ENCODE measurements at regions not wholly inside any gene's neighbourhood (a gene's known extent, or its start where the extent isn't known, plus 50 kb on each side); places are given as distances from the start of the nearest gene placed in this dataset.

DNA sequence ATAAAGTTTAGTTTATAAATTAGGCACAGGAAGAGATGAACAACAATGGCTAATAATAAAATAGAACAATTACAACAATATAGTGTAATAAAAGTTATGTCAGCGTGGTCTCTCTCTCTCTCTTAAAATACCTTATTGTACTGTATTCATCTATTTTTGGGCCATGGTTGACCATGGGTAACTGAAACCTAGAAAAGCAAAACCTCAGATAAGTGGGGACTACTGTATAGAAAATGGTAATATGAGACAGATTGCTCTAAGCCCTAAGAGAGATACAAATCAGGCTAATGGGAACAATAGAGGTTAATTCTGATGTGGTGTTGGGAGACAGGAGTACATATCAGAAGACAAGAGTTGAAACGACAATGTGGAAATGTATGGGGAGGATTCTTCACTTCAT is 86.2 kb downstream of the ZNF365 start:
- TF ChIP-seq, protein P1, sequence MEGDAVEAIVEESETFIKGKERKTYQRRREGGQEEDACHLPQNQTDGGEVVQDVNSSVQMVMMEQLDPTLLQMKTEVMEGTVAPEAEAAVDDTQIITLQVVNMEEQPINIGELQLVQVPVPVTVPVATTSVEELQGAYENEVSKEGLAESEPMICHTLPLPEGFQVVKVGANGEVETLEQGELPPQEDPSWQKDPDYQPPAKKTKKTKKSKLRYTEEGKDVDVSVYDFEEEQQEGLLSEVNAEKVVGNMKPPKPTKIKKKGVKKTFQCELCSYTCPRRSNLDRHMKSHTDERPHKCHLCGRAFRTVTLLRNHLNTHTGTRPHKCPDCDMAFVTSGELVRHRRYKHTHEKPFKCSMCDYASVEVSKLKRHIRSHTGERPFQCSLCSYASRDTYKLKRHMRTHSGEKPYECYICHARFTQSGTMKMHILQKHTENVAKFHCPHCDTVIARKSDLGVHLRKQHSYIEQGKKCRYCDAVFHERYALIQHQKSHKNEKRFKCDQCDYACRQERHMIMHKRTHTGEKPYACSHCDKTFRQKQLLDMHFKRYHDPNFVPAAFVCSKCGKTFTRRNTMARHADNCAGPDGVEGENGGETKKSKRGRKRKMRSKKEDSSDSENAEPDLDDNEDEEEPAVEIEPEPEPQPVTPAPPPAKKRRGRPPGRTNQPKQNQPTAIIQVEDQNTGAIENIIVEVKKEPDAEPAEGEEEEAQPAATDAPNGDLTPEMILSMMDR (IDR thresholded peaks at IDR 0.05) = no peak
- TF ChIP-seq POLR2A (IDR thresholded peaks at IDR 0.05) = no peak

Measured in right lobe of liver (tissue), 4 donors.